K562 (cell line): ENCODE measurements at regions not wholly inside any gene's neighbourhood (a gene's known extent, or its start where the extent isn't known, plus 50 kb on each side); places are given as distances from the start of the nearest gene placed in this dataset.

Experiments used
- BHLHE40 ChIP-seq: IDR thresholded peaks from 2 replicates; pipeline ENCODE4 v1.6.1; 2011; ENCODE audit warnings: low read length, improper control_type of control experiment
- GTF2A2 ChIP-seq: IDR thresholded peaks from 2 replicates; pipeline ENCODE4 v1.6.1; 2016; ENCODE audit warnings: mild to moderate bottlenecking, missing genetic modification characterization, missing compliant biosample characterization
- JUN ChIP-seq, 2 experiments: sonication (generic) in 1 of 2; formaldehyde crosslinking in 1 of 2; IDR thresholded peaks; 2 replicates each; pipeline versions ENCODE4 v1.6.1 to v1.8.0; 2012 to 2022; ENCODE audit warnings: borderline replicate concordance in 2 of 2, mild to moderate bottlenecking in 2 of 2, improper control_type of control experiment in 1 of 2, low read depth in 1 of 2, low read length in 1 of 2, missing genetic modification reagents in 1 of 2
- LARP7 ChIP-seq: fragments of 450-650 bp; IDR thresholded peaks from 2 replicates; pipeline ENCODE4 v1.6.1; 2016
- PHF20 ChIP-seq: fragments of 450-650 bp; IDR thresholded peaks from 2 replicates; pipeline ENCODE4 v1.6.1; 2018; ENCODE audit not compliant: partially characterized antibody
- ZC3H8 ChIP-seq: fragments of 450-650 bp; IDR thresholded peaks from 2 replicates; pipeline ENCODE4 v1.6.1; 2017
- TF ChIP-seq, protein P1 (sequence below): fragments of 200-800 bp; sonication (Bioruptor generic); IDR thresholded peaks from 2 replicates; pipeline ENCODE4 v1.6.1; 2016; ENCODE audit warnings: missing genetic modification characterization, missing compliant biosample characterization
- TF ChIP-seq, protein P2 (sequence below): fragments of 450-650 bp; IDR thresholded peaks from 2 replicates; pipeline ENCODE4 v1.6.1; 2014; ENCODE audit warnings: low read depth, mild to moderate bottlenecking, moderate library complexity, borderline replicate concordance
- TF ChIP-seq, protein P3 (sequence below): sonication (generic); formaldehyde crosslinking; IDR thresholded peaks from 2 replicates; pipeline ENCODE4 v1.8.0; 2023; ENCODE audit warnings: mild to moderate bottlenecking, missing genetic modification reagents
- TF ChIP-seq, protein P4 (sequence below): fragments of 450-650 bp; conservative IDR thresholded peaks from 2 replicates; pipeline ENCODE4 v1.6.1; 2016; ENCODE audit warnings: missing genetic modification characterization, low read depth, mild to moderate bottlenecking, missing compliant biosample characterization, moderate library complexity
- TF ChIP-seq, protein P5 (sequence below): fragments of 450-650 bp; IDR thresholded peaks from 2 replicates; pipeline ENCODE4 v1.6.1; 2016; ENCODE audit warnings: borderline replicate concordance

DNA sequence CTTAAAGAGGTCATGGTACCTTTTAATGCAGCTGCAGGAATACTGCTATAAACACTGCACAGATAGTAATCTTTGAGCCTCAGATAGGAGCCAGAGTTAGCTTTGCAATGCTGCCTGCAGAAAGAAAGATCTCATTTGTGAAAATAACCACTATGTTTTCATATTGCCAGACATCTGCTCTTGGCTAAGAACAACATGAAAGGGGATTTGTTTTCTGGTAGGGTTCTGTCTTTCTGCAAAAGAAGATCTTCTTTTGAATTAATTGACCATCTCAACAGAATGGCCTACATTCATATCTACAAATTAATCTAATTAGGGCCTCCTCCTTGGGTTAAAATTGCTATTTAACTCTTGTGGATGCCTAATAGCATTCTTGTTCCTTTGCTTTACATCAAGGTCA lies 177.6 kb upstream of the DPYD start (continued):
- TF ChIP-seq, protein P1, sequence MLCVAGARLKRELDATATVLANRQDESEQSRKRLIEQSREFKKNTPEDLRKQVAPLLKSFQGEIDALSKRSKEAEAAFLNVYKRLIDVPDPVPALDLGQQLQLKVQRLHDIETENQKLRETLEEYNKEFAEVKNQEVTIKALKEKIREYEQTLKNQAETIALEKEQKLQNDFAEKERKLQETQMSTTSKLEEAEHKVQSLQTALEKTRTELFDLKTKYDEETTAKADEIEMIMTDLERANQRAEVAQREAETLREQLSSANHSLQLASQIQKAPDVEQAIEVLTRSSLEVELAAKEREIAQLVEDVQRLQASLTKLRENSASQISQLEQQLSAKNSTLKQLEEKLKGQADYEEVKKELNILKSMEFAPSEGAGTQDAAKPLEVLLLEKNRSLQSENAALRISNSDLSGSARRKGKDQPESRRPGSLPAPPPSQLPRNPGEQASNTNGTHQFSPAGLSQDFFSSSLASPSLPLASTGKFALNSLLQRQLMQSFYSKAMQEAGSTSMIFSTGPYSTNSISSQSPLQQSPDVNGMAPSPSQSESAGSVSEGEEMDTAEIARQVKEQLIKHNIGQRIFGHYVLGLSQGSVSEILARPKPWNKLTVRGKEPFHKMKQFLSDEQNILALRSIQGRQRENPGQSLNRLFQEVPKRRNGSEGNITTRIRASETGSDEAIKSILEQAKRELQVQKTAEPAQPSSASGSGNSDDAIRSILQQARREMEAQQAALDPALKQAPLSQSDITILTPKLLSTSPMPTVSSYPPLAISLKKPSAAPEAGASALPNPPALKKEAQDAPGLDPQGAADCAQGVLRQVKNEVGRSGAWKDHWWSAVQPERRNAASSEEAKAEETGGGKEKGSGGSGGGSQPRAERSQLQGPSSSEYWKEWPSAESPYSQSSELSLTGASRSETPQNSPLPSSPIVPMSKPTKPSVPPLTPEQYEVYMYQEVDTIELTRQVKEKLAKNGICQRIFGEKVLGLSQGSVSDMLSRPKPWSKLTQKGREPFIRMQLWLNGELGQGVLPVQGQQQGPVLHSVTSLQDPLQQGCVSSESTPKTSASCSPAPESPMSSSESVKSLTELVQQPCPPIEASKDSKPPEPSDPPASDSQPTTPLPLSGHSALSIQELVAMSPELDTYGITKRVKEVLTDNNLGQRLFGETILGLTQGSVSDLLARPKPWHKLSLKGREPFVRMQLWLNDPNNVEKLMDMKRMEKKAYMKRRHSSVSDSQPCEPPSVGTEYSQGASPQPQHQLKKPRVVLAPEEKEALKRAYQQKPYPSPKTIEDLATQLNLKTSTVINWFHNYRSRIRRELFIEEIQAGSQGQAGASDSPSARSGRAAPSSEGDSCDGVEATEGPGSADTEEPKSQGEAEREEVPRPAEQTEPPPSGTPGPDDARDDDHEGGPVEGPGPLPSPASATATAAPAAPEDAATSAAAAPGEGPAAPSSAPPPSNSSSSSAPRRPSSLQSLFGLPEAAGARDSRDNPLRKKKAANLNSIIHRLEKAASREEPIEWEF (CRISPR knock-in tag) = no peak
- TF ChIP-seq, protein P2, sequence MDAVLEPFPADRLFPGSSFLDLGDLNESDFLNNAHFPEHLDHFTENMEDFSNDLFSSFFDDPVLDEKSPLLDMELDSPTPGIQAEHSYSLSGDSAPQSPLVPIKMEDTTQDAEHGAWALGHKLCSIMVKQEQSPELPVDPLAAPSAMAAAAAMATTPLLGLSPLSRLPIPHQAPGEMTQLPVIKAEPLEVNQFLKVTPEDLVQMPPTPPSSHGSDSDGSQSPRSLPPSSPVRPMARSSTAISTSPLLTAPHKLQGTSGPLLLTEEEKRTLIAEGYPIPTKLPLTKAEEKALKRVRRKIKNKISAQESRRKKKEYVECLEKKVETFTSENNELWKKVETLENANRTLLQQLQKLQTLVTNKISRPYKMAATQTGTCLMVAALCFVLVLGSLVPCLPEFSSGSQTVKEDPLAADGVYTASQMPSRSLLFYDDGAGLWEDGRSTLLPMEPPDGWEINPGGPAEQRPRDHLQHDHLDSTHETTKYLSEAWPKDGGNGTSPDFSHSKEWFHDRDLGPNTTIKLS = no peak
- TF ChIP-seq GTF2A2 (tag) (no peak), BHLHE40 (no peak), LARP7 (no peak), PHF20 (no peak), JUN (IDR thresholded peaks at IDR 0.05; ENCODE audit: borderline replicate concordance, low read depth, low read length) (no peak), JUN (CRISPR knock-in tag; IDR thresholded peaks at IDR 0.05; ENCODE audit: borderline replicate concordance) (no peak), ZC3H8 (no peak)
- TF ChIP-seq, protein P3, sequence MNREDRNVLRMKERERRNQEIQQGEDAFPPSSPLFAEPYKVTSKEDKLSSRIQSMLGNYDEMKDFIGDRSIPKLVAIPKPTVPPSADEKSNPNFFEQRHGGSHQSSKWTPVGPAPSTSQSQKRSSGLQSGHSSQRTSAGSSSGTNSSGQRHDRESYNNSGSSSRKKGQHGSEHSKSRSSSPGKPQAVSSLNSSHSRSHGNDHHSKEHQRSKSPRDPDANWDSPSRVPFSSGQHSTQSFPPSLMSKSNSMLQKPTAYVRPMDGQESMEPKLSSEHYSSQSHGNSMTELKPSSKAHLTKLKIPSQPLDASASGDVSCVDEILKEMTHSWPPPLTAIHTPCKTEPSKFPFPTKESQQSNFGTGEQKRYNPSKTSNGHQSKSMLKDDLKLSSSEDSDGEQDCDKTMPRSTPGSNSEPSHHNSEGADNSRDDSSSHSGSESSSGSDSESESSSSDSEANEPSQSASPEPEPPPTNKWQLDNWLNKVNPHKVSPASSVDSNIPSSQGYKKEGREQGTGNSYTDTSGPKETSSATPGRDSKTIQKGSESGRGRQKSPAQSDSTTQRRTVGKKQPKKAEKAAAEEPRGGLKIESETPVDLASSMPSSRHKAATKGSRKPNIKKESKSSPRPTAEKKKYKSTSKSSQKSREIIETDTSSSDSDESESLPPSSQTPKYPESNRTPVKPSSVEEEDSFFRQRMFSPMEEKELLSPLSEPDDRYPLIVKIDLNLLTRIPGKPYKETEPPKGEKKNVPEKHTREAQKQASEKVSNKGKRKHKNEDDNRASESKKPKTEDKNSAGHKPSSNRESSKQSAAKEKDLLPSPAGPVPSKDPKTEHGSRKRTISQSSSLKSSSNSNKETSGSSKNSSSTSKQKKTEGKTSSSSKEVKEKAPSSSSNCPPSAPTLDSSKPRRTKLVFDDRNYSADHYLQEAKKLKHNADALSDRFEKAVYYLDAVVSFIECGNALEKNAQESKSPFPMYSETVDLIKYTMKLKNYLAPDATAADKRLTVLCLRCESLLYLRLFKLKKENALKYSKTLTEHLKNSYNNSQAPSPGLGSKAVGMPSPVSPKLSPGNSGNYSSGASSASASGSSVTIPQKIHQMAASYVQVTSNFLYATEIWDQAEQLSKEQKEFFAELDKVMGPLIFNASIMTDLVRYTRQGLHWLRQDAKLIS (CRISPR knock-in tag) = no peak
- TF ChIP-seq, protein P4, sequence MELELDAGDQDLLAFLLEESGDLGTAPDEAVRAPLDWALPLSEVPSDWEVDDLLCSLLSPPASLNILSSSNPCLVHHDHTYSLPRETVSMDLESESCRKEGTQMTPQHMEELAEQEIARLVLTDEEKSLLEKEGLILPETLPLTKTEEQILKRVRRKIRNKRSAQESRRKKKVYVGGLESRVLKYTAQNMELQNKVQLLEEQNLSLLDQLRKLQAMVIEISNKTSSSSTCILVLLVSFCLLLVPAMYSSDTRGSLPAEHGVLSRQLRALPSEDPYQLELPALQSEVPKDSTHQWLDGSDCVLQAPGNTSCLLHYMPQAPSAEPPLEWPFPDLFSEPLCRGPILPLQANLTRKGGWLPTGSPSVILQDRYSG (tag) = no peak
- TF ChIP-seq, protein P5, sequence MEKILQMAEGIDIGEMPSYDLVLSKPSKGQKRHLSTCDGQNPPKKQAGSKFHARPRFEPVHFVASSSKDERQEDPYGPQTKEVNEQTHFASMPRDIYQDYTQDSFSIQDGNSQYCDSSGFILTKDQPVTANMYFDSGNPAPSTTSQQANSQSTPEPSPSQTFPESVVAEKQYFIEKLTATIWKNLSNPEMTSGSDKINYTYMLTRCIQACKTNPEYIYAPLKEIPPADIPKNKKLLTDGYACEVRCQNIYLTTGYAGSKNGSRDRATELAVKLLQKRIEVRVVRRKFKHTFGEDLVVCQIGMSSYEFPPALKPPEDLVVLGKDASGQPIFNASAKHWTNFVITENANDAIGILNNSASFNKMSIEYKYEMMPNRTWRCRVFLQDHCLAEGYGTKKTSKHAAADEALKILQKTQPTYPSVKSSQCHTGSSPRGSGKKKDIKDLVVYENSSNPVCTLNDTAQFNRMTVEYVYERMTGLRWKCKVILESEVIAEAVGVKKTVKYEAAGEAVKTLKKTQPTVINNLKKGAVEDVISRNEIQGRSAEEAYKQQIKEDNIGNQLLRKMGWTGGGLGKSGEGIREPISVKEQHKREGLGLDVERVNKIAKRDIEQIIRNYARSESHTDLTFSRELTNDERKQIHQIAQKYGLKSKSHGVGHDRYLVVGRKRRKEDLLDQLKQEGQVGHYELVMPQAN = no peak
